ENCODE measurements at regions not wholly inside any gene's neighbourhood (a gene's known extent, or its start where the extent isn't known, plus 50 kb on each side); places are given as distances from the start of the nearest gene placed in this dataset.

- TF ChIP-seq, protein P1, sequence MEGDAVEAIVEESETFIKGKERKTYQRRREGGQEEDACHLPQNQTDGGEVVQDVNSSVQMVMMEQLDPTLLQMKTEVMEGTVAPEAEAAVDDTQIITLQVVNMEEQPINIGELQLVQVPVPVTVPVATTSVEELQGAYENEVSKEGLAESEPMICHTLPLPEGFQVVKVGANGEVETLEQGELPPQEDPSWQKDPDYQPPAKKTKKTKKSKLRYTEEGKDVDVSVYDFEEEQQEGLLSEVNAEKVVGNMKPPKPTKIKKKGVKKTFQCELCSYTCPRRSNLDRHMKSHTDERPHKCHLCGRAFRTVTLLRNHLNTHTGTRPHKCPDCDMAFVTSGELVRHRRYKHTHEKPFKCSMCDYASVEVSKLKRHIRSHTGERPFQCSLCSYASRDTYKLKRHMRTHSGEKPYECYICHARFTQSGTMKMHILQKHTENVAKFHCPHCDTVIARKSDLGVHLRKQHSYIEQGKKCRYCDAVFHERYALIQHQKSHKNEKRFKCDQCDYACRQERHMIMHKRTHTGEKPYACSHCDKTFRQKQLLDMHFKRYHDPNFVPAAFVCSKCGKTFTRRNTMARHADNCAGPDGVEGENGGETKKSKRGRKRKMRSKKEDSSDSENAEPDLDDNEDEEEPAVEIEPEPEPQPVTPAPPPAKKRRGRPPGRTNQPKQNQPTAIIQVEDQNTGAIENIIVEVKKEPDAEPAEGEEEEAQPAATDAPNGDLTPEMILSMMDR (IDR thresholded peaks at IDR 0.05): no peak
- TF ChIP-seq POLR2A (IDR thresholded peaks at IDR 0.05): no peak
These were observed 1253.1 kb upstream of the MIR17HG start for GRCh38 chr13:90094357-90094756.

Measured in esophagus squamous epithelium (tissue), 4 donors.